ENCODE measurements at regions not wholly inside any gene's neighbourhood (a gene's known extent, or its start where the extent isn't known, plus 50 kb on each side); places are given as distances from the start of the nearest gene placed in this dataset.

DNA sequence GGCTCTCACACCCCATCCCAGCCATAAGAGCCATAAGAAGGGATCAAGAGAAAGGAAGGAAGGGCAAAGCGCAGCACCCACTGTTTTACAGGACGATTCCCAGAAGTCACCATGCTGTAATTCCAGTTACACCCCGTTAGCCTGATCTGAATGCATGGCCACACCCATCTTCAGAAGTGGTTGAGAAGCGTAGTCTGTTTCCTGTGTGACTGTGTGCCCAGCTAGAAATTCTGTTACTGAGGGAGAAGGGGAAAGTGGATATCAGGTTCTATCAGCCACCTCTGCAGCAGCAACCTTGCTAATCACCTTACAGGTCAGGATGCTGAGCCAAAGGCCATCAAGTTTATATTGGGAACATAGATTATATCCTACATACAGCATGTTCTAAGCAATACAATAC, 260.0 kb downstream of the ABHD5 start:
- no peak for DNase-seq (ENCODE audit: low read depth in 2 of 2)

DNA sequence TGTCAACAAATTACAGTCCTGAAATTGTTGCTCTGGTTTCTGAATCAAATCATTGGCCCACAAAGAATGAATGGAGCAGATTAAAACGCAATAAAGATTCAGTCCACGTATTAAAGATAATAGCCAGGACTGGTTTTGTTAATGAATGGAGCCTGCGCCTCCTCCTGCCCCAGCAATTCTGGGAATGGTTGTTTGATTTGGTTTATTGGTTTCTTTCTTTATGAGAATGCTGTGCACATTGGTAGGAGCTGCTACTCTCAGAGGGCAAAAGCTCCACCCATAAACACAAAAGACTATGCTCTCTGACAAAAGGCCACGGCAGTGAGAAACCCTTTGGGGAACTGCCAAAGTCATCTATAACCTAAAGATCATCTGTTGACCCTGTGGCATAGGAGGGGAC, 261.1 kb downstream of the ABHD5 start:
- no peak for DNase-seq (ENCODE audit: low read depth in 2 of 2)

DNA sequence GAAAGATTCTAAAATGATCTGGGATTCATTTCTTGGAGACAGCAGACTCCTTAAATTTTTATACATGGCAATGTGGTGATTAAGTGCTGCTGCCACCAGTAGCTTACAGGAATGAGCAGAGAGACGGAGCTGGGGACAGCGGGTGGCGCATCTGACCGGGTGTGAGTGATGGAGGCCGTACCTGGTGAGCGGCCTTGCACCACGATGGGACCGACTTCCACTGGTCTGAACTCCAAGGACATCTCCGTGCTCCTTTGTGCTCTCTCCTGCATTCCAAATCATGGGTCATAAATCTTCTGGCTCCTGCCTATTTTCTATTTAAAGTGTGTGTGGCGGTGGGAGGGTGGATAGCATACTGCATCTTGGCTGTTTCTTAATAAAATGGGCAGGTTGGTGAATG, 262.6 kb downstream of the ABHD5 start:
- no peak for DNase-seq (ENCODE audit: low read depth in 2 of 2)

DNA sequence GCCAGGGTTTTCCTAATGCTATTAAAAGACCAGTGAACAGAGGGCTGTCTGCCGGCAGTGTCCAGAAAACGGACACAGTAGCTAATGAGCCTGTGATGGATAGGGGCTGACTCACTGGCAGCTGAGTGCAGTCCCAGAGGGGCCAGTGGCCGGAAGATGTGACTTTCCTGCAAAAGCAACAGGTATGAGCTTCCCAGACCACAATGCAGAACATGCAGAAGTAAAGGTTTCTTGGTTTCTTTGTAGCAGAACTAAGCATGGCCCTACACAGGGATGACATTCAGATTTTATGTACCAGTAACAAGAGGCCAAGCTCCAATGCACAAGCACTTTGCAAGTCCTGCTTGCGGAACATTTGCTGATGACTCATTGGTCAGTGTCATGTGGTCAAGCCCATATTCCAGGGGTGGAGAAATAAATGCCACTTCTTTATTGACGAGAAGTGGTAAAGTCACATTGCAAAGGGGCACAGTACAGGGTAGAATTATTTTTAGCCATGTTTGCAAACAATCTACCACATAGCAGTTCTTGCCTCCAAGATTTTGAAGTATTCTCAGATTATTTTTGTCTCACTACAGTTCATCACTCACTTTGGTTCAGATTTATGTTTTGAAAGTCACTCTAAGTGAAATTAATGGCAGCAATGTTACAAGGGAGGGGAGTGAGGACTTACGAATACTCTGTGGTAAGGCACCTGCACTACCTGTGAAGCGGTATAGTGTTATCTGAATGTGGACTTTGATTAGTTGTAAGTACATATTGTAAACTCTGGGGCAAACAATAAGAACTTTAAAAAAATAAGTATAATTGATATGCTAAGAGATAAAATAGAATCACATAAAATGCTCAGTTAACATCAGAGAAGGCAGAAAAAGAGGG, 263.3 kb downstream of the ABHD5 start:
- DNase-seq (ENCODE audit: low read depth in 2 of 2), result no peak

DNA sequence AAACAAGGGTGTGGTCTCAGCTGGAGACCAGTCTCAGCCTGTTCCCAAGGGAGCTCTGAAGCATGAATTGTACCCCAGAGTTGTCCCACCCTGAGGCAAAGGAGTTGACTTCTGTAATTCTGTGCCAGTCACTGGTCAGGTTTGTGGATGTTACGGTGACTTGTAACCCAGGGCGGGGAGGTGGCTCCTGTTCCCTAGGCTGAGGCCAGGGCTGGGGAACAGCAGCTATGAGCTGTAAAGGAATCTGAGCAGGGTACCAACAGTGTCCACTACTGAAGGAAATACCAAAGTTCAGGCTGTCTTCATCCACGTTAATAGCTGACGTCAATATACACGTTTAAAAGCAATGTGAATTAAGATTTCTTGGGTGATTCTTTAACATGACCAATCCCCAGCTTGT, 266.2 kb downstream of the ABHD5 start:
- no peak for DNase-seq (ENCODE audit: low read depth in 2 of 2)

DNA sequence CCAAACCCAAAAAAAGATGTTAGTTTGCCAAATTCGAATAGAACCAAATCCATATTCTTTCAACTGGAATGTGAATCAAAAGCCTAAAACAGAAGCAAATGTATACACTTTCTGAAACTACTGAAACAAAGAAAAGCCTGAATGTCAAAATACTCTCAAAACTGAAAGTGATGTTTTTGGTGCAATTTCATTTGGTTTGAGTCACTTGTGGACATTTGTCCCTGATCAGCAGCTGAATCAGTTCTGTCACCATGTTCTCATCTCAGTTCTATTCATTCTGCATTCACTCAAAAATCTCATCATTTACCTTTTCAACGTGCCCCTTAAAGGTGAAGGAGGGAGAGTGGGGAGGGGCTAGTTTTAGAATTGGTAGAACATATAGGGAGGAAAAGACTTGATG, 266.8 kb downstream of the ABHD5 start:
- DNase-seq (ENCODE audit: low read depth in 2 of 2), result no peak

DNA sequence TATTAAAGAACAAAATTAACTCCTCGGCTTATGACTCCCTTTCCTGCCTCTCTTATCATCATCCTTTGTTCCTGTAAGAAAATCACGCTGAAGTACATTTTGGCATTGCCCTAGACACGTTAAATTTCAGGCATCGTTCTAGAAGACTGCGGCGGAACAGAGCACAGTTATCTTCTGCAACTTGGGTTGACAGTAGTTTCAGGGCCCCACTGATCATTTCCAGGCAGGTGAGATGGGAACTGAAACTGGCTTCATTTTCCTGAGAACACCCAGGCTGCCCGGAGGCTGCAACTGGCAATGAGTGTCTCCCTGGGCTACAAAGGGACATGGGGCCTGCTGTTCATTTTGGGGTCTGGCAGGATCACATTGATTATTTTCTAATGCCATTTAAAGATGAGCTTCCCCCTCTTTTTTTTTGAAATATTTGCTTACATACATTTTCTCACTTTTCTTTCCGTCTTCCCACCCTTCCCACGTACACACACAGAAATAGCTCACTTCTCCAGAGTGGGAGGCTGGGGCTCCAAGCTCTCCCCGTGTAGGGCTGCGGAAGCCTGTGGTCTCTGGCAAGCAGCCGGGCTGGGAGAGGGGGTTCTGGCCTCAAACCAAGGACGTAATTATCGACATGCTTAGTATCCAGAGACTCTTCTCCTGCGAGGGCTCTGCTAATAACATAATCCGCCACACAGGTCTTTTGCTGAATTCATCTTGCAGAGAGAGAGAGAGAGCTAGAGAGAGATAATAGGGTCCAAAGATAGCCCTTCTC, 267.4 kb downstream of the ABHD5 start:
- DNase-seq (ENCODE audit: low read depth in 2 of 2), result no peak

DNA sequence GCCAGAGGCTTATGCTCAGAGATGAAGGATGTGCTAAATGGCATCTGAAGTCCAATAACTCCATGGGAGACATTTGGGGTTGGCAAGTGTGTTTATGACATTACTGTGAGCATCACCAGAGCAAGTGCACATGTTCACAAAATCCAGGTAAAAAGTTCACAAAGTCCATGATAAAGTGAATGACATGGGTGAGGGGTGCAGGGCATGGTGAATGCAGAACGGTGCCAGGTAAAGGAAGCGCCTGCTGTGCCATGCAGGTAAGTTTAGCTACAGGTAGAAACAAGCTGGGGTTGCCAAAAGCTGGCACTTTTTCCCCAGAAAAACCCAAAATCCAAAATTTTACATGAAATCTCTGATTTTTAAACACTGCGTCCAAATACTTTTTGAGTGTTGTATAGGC, 268.2 kb downstream of the ABHD5 start:
- DNase-seq (ENCODE audit: low read depth in 2 of 2), result no peak

DNA sequence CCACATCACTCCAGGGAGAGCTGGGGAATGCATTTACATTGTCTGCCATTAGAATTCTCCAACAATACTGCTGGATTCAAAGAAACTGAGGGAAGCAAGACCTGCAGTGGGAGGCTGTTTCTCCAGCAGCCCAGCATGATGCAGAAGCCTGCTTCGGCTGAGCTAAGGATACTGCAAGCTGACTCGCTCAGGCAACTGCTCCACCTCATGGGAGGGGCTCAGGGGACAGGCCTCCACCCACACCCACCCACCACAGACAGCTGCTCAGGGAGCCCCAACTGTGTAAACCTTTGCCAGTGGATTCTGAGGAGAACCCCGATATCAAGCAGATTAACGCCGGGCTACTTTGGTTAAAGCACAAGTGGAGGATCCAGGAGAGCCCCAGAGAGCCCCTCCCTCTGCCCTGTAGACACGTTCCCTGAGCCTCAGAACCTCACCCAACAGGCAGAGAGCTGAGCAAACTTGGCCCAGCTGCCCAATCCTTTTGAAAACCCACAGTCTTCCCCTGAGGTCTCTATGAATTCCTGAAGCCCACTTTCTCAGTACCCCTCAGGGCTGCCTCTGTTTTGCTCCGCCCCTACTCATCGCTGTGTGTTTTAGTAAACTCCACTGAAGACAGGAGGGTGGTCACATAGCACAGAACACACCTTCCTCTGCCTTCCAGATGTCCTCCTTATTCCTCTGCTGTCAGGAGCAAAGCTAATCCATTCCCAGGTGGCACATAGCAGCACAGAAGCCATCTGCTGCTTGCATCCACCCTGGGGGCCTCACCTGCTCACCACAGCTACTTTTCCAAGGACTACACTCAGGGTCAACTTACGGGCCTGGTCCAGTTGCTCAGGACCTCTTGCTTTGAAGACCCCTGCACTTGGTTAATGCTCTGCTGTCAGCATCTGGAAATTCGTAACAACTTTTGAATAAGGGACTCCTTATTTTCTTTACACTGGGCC, 269.0 kb downstream of the ABHD5 start:
- DNase-seq (ENCODE audit: low read depth in 2 of 2), result no peak

DNA sequence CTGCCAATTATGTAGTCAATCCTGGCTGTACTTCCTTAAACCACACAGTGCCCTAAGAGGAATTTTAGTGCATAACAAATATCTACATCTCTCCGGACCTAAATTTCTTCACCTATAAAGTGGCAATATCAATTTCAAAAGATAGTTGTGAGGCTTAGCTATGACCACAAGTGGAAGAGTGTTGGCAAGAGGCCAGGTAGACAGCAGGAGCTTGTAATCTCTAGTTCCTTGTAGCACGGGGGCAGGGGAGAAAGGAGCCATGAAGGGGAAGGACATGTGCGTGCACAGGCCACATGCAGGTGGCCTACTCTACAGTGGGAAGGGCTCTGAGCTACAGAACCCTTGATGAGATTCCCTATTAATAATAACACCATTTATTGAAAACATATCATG, 269.7 kb downstream of the ABHD5 start:
- no peak for DNase-seq (ENCODE audit: low read depth in 2 of 2)

DNA sequence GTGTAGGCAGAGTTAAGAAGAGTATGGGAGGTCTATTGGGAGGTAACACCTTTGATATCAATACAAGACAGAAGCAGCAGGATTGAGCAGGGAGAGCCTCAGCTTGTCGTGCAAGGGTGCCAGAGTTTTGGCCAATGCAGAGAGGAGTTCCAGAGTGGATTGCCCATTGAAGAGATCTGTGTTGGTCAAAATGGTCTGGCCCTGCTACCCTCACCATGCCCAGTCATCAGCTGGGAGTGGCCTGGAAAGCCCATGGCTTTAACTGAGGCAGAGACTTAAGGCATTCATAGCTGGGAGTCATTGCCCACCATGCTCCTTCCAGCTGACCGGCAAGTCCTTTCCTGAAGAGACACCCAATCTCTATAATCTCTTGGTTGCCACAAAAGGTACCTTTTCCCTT, 271.3 kb downstream of the ABHD5 start:
- DNase-seq (ENCODE audit: low read depth in 2 of 2), result no peak

DNA sequence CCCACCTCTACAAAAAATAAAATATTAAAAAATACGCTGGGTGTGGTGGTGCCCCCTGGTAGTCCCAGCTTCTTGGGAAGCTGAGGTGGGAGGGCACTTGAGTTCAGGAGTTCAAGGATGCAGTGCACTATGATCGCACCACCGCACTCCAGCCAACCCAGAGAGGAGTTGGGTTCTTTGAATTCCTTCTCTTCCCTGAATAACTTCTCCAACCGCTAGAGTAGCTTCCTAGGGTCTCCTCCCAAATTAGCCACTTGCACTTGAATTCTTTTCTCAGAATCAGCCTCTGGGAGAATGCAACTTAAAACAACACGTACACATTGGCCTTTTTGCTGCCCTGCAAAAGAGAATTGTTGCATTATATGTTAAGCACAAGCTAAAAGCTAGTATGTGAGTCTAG, 272.5 kb downstream of the ABHD5 start:
- DNase-seq (ENCODE audit: low read depth in 2 of 2), result no peak

DNA sequence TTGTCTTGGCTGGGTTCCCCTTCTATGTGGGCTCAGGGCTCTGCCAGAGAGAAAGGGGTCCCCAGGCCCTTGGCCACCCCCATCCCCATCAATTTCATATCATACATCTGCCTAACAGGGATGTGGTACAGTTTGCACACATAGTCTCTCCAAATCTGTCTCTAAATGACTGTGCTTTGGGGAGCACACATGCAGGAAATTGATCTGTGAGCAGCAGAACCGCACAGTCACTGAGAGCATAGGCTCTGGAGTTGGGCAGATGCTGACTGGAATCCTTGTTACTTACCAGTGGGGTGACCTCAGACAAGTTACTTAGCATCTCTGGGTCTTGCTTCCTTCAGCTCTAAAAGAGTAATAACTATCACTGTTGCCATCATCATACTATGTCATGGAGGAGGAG, 273.9 kb downstream of the ABHD5 start:
- DNase-seq (ENCODE audit: low read depth in 2 of 2), result no peak

DNA sequence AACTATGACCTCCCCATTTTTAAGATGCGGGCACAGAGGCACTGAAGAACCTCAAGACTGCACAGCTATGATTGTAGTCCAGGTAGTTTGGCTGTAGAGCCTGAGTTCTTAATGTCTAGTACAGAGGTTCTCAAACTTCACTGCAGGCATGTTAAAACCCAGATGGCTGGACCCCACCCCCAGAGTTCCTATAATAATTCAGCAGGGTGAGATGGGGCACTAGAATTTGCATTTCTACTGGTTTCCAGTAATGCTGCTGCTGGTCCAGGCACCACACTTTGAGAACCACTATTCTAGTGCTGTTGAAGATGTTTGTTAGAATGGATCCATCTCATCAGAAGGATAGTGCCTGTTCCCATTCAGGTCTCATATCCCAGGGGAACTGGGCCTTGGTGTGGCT, 274.9 kb downstream of the ABHD5 start:
- DNase-seq (ENCODE audit: low read depth in 2 of 2), result no peak

DNA sequence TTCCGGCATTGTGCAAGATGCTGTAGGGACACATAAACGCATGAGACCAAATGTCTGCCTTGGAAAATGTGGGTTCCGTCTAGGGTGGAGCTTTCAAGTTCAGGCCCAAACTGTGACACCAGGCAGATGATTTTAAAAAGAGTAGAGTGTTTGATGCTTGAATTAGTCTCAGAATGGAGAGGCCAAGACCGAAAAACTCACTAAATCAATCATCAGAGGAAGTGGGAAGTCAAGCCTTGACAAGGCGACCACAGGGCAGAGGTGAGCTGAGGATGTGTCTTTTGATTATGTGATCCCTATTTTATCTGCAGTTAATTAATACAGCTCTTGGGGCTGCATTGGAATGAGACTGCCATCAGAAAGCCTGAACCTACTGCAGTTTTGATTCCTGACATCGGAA, 275.4 kb downstream of the ABHD5 start:
- no peak for DNase-seq (ENCODE audit: low read depth in 2 of 2)

DNA sequence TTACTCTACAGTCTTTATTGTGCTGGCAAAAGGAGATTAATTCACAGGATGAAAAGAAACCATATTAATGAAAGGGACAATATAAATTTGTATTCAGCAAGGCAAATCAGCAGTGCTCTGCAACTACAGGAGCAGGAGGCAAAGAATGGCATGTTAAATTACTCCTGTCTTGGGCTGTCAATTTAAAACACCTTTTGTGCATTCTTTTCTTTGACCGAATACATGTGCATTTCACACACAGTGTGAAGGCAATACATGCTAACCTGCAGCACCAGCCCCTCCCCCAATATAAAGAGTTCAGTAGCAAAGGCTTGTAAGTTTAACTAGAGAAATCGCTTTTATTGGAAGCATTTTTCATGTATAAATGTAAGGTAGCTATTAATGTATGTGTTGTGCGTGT, 275.2 kb upstream of the TOPAZ1 start:
- DNase-seq (ENCODE audit: low read depth in 2 of 2), result no peak

DNA sequence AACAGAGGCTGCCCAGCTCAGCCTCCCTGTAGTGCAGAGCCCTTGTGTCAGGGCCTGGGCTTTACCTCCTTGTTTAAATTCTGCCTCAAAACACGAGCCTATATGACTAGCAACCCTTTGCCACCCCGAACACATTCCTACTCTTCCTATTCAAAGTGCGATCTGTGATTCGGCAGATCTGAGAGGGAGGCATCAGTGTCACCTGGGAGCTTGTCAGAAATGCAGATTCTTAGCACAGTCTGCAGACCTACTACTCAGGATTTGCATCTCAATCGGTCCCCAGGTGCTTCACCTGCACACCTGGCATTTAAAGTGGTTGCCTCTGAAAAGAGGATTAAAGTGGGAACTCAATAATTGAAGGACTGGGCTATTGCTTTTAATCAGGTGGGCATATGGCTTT, 273.2 kb upstream of the TOPAZ1 start:
- no peak for DNase-seq (ENCODE audit: low read depth in 2 of 2)

DNA sequence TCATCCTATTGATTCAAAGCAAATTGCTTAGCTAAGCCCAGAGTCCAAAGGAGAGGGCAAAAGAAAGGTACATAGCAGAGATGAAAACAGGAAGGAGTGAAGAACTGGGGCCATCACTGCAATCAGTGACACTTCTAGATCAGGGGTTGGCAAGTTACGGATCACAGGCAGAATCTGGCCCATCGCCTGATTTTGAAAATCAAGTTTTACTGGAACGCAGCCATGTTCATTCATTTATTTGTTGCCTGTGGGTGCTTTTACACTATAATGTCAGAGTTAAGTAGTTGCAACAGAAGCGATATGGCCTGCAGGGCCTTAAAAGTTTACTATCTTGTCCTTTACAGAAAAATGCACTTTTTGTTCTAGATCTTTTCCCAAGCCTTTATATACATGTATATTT, 271.7 kb upstream of the TOPAZ1 start:
- no peak for DNase-seq (ENCODE audit: low read depth in 2 of 2)

DNA sequence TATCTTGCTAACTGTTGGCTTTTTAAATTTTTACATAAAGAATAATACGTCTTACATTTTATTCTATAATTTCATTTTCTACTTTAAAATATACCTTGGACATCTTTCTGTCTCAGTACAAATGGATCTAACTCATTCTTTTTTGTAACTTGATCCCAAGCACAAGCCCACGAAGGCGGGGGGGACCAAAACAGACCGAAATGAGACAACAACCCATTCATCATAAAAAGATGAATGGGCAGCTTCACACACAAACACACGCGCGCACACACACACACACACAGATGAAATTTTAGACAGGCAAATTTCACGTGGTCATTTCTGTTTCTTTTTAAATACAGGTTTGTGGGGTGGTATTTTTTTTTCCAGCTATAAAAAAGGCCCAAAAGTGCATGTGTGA, 271.3 kb upstream of the TOPAZ1 start:
- DNase-seq (ENCODE audit: low read depth in 2 of 2), result no peak

DNA sequence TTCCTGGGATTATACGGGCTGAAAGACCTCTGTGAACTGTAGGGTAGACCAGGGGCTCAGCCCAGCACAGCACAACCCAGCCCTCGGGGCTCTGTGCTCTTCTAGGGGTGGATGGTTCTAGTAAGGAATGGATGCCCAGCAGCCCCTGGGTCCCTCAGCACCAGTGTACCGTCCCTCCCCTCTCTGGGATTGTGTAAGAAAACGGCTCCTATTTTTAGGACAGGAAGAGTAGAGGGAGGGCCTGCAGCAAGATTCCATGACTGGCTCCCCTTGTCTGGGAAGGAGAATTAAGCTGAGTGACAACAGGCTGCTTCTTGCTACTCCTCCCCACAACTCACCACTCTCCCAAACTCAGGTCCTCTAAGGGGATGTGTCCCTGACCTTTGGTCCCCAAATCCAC, 270.8 kb upstream of the TOPAZ1 start:
- DNase-seq (ENCODE audit: low read depth in 2 of 2), result no peak

DNA sequence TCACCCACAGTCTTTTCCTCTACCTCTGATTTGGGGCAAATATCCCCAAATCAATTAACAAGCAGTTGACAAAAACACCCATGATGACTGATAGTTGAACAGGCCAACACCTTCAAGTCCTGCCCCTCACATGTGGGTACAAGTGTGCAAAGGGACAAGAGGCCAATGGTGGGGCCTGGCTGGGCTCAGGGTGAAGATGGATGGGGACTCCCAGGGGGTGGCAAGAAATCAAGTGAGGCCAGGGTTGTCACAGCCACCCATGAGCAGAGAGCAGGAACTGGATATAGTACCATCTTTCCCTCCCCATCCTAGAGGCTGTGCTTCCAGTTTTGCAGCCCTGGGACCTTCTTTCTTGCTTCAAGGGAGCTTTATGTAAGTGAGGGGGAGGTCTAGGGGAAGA, 270.2 kb upstream of the TOPAZ1 start:
- DNase-seq (ENCODE audit: low read depth in 2 of 2), result no peak

DNA sequence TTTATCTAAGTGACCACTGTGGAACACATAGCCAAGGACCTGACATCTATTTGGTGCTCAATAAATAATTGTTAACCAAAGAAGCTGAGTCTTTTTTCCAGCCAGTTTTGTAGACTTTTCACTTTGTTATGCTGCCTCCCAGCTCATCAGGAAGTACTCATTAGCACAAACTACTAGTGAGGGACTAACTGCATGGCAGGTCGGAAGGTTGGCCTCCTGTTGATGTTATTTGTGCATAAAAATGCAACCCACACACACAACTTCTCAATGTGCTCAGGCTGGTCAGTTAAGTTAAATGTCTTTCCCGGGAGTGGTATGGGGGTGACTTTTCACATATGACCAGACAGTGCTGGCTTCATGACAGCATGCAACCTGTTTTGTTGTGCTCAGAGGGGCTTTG, 263.0 kb upstream of the TOPAZ1 start:
- DNase-seq (ENCODE audit: low read depth in 2 of 2), result no peak
